IgD-negative memory B cell (primary cell): ENCODE measurements at regions not wholly inside any gene's neighbourhood (a gene's known extent, or its start where the extent isn't known, plus 50 kb on each side); places are given as distances from the start of the nearest gene placed in this dataset.
"Not testable (repeated sequence)": the region's sequence is repeated elsewhere in the genome, so short reads cannot be mapped to it uniquely, and the experiment has no call there.

Source experiments
- H3K27ac Mint-ChIP-seq, 3 donors: one replicate each; pipeline ENCODE4 v1.8.0; 2020 to 2022; ENCODE audit warnings: mild to moderate bottlenecking in 3 of 3, mixed read lengths in 3 of 3, moderate library complexity in 1 of 3
- H3K27me3 Mint-ChIP-seq: one replicate; pipeline ENCODE4 v1.8.0; 2021; ENCODE audit warnings: mixed read lengths
- H3K36me3 Mint-ChIP-seq: one replicate; pipeline ENCODE4 v1.8.0; 2020; ENCODE audit warnings: mild to moderate bottlenecking, mixed read lengths
- H3K4me1 Mint-ChIP-seq, 3 donors: one replicate each; pipeline ENCODE4 v1.8.0; 2020 to 2022; ENCODE audit warnings: mixed read lengths in 3 of 3, mild to moderate bottlenecking in 1 of 3
- H3K4me3 Mint-ChIP-seq, 4 donors: one replicate each; pipeline ENCODE4 v1.8.0; 2020 to 2022; ENCODE audit warnings: mild to moderate bottlenecking in 4 of 4, mixed read lengths in 4 of 4, moderate library complexity in 3 of 4
- H3K9me3 Mint-ChIP-seq, 3 donors: one replicate each; pipeline ENCODE4 v1.8.0; 2020 to 2021; ENCODE audit warnings: mixed read lengths in 3 of 3, mild to moderate bottlenecking in 1 of 3

DNA sequence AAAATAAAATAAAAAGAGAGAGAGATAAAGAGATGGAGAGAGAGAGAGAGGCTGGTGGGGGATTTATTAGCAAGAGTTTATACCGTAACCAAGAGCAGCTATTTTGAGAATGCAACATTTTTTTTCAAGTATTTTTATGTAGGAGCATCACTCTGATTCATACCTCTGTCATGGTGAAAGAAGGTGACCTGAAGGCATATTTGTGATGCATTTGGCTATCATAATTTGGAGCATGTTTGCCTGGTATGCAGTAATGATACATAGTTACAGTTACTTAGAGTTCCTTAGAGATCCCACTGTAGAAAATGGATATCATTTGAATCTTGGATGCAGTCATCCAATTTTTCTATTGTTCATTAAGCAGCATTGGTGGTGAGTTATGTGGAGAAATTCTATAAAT is 1472.4 kb downstream of the SI start:
- H3K27ac Mint-ChIP-seq, result no peak overlapping the region
- H3K4me1 Mint-ChIP-seq, result no peaks in the 10 kb centered on the region
- no peaks in the 10 kb centered on the region for H3K36me3 Mint-ChIP-seq
- H3K9me3 Mint-ChIP-seq, result peaks cover 0 to 4% (median 2%) of the 10 kb centered on the region in 3 donors
- H3K27me3 Mint-ChIP-seq, result no peaks in the 10 kb centered on the region
- H3K4me3 Mint-ChIP-seq, result no peak overlapping the region

DNA sequence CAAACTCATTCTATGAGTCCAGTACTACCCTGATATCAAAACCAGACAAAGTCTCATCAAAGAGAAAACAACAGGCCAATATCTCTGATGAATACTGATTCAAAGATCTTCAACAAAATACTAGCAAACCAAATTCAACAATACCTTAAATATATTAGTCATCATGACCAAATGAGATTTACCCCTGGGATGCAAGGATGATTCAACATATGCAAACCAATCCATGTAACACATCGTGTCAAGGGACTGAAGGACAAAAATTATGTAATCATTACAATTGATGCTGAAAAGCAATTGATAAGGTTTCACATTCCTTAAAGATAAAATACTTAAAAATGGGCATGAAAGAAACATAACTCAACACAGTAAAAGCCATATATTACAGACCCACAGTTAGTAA is 1476.9 kb downstream of the SI start:
- no peaks in the 10 kb centered on the region for H3K27me3 Mint-ChIP-seq
- no peaks in the 10 kb centered on the region for H3K36me3 Mint-ChIP-seq
- peaks cover 0 to 4% (median 2%) of the 10 kb centered on the region in 3 donors for H3K9me3 Mint-ChIP-seq
- no peak overlapping the region for H3K4me3 Mint-ChIP-seq
- H3K27ac Mint-ChIP-seq, result no peak overlapping the region
- H3K4me1 Mint-ChIP-seq, result no peaks in the 10 kb centered on the region

DNA sequence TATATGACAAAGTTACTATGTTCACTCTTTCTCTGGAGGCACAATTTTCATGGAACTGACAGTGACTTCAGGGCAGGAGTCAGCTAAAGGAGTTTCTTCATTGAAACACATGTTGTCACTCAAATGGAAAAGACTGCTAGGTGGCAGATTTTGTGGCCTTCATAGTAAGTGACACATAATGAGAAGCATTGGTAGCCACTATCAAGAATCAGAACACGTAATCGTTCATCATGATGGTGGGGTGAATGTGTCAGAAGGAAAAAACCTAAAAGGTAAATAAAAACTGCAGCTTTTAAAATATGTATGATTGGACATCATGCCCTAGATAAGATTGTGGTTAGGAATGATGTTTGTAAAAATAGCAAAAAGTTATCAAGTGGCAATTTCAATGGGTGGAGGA is 1491.0 kb downstream of the SI start:
- no peaks in the 10 kb centered on the region for H3K36me3 Mint-ChIP-seq
- H3K4me1 Mint-ChIP-seq, result no peaks in the 10 kb centered on the region
- H3K4me3 Mint-ChIP-seq, result no peak overlapping the region
- no peak overlapping the region for H3K27ac Mint-ChIP-seq
- peaks cover 0 to 7% (median 7%) of the 10 kb centered on the region in 3 donors for H3K9me3 Mint-ChIP-seq
- H3K27me3 Mint-ChIP-seq, result no peaks in the 10 kb centered on the region

DNA sequence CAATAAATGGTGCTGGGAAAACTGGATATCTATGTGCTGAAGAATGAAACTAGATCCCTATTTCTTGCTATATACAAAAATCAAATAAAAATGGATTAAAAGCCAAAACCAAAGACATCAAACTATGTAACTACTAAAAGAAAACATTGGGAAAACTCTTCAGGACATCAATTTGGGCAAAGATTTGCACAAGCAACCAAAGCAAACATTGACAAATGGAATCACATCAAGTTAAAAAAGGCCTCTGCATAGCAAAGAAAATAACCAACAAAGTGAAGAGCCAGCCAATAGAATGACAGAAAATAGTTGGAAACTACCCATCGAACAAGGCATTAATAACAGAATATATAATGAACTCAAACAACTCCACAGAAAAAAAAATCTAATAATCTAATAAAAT is 1495.3 kb downstream of the SI start:
- Mint-ChIP-seq H3K27ac (no peak overlapping the region), H3K27me3 (no peaks in the 10 kb centered on the region), H3K4me3 (no peak overlapping the region), H3K36me3 (no peaks in the 10 kb centered on the region), H3K4me1 (no peaks in the 10 kb centered on the region), H3K9me3 (peaks cover 0 to 2% (median under 1%) of the 10 kb centered on the region in 3 donors)

DNA sequence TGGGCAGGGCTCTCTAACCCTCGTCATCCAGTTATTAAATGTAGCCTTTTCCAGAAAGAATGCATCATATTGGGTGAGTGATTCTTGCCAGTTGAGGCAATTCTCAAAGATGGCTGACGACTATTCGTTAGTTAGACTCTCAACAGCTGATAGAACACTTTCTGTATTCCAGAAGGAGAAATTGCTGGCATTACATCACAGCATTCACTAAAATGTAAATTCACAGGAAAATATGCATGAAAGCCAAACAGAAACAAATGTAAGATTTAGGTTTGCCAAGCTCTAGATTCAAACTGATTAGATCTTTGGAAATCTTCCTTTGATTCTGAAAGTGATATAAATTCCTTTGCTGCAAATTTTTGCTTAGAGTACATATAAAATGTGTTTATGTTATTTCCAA is 1501.0 kb downstream of the SI start:
- no peaks in the 10 kb centered on the region for H3K36me3 Mint-ChIP-seq
- H3K27ac Mint-ChIP-seq, result no peak overlapping the region

DNA sequence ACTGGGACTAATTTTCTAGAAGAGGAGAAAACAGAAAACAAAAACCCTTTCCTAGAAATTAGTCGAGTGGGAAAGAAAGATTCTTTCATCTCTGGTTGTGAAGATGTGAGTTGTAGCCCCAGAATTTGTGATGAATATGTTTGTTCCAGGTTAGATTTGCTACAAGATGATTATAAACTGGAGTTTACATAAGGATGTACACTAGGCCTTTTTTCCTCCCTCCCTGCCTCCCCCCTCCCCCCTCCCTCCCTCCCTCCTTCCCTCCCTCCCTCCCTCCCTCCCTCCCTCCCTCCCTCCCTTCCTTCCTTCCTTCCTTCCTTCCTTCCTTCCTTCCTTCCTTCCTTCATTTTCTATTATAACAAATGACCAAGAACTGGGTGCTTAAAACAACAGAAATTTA is 1502.0 kb downstream of the SI start:
- Mint-ChIP-seq H3K36me3 (no peaks in the 10 kb centered on the region), H3K27me3 (no peaks in the 10 kb centered on the region), H3K4me1 (no peaks in the 10 kb centered on the region), H3K4me3 (no peak overlapping the region), H3K27ac (no peak overlapping the region), H3K9me3 (peaks cover 2 to 15% (median 3%) of the 10 kb centered on the region in 3 donors)

More for the DNA sequence above, 1501.0 kb downstream of the SI start:
- no peaks in the 10 kb centered on the region for H3K27me3 Mint-ChIP-seq
- H3K4me1 Mint-ChIP-seq, result no peaks in the 10 kb centered on the region
- H3K4me3 Mint-ChIP-seq, result no peak overlapping the region
- peaks cover 0 to 10% (median 2%) of the 10 kb centered on the region in 3 donors for H3K9me3 Mint-ChIP-seq

DNA sequence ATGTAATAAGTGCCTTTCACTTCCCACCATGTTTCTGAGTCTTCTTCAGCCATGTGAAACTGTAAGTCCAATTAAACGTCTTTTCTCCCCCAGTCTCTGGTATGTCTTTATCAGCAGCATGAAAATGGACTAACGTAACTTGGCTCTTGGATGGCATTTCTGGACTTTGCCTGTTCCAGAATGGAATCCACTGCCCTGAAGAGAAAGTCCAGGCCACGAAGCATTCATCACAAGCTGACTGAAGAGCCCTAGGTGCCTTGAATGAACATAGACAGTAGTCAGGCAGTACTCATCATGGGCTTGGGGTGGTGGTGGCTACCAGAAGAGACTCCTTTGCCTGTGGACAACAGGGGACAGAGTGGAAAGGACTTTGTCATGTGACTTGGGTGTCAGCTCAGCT is 1505.0 kb downstream of the SI start:
- Mint-ChIP-seq H3K27ac (no peak overlapping the region), H3K4me3 (no peak overlapping the region), H3K4me1 (no peaks in the 10 kb centered on the region), H3K9me3 (peaks cover 2 to 18% (median 5%) of the 10 kb centered on the region in 3 donors), H3K27me3 (no peaks in the 10 kb centered on the region), H3K36me3 (no peaks in the 10 kb centered on the region)

DNA sequence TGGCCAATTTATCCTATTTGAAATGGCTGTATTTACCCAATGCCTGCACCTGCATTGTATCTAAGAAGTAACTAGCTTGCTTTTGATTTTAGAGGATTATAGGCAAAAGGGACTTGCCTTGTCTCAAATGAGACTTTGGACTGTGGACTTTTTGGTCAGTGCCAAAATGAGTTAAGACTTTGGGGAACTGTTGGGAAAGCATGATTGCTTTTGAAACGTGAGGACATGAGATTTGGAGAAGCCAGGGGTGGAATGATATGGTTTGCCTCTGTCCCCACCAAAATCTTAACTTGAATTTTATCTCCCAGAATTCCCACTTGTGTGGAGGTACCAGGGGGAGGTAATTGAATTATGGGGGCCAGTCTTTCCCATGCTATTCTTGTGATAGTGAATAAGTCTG is 1505.4 kb downstream of the SI start:
- H3K9me3 Mint-ChIP-seq, result peaks cover 2 to 18% (median 5%) of the 10 kb centered on the region in 3 donors
- no peaks in the 10 kb centered on the region for H3K4me1 Mint-ChIP-seq
- H3K4me3 Mint-ChIP-seq, result no peak overlapping the region
- peak overlapping the region in 1 of 3 donors; percentile 59 for H3K27ac Mint-ChIP-seq
- H3K27me3 Mint-ChIP-seq, result no peaks in the 10 kb centered on the region
- H3K36me3 Mint-ChIP-seq, result no peaks in the 10 kb centered on the region

DNA sequence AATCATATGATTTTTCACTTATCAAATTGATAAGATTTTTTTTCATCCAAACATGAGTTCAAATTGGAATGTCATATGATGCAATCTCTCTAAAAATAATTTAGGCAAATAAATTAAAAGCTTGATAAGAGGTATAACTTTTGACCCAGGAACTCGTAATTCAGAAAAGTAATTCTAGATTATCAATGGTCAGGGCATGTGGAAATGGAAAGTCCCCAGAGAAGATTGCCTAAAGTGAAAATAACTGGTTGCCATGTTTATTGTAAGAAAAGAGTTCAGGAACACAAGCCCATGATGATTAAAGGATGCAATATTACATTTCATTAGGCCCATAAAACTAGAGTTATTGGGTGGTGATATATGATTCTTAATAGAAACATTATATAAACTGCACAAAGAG is 1514.8 kb downstream of the SI start:
- Mint-ChIP-seq H3K27me3 (no peaks in the 10 kb centered on the region), H3K27ac (no peak overlapping the region), H3K9me3 (peaks cover 2 to 5% (median 5%) of the 10 kb centered on the region in 3 donors), H3K4me1 (no peaks in the 10 kb centered on the region), H3K36me3 (no peaks in the 10 kb centered on the region), H3K4me3 (no peak overlapping the region)

DNA sequence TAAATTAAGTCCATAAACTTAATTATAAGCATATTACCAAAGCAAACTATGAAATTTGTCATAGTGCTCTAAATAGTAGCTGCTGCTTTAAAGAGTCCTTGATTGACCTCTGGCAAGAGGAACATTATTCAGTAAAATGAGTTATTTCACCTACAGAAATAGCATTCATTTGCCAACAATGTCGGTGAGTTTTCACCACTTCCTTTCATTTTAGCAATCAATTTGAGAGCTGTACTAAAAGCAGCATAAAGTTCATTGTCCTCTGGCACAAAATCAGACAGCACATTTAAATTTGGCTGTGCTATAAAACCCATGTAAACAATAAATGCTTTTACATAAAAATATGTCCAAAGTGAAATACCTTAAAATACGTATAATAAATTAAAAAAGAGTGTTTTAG is 1515.7 kb downstream of the SI start:
- no peaks in the 10 kb centered on the region for H3K36me3 Mint-ChIP-seq
- H3K4me1 Mint-ChIP-seq, result no peaks in the 10 kb centered on the region
- no peak overlapping the region for H3K4me3 Mint-ChIP-seq
- peaks cover 2 to 5% (median 5%) of the 10 kb centered on the region in 3 donors for H3K9me3 Mint-ChIP-seq
- H3K27me3 Mint-ChIP-seq, result no peaks in the 10 kb centered on the region
- no peak overlapping the region for H3K27ac Mint-ChIP-seq

DNA sequence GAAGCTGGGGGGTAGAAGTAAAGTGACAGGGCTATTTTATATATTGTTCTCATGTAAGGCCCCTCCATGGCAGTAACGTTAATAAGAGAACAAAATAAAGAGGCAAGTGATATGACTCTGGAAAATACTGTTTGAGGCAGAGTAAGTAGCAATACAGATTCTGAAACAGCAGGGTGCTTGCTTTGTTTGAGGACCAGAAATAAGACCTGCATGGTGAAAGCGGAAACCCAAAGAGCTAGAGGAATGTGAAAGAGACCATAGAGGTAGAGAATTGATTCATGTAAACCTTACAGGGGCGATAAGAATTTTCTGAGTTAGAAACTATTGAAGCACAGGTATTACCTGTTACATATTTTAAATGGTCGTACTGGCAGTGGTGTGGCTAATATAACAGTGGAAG is 1517.1 kb downstream of the SI start:
- H3K27ac Mint-ChIP-seq, result no peak overlapping the region
- H3K4me3 Mint-ChIP-seq, result no peak overlapping the region
- H3K27me3 Mint-ChIP-seq, result no peaks in the 10 kb centered on the region
- H3K4me1 Mint-ChIP-seq, result no peaks in the 10 kb centered on the region
- H3K9me3 Mint-ChIP-seq, result peaks cover 2 to 5% (median 3%) of the 10 kb centered on the region in 3 donors
- H3K36me3 Mint-ChIP-seq, result no peaks in the 10 kb centered on the region

DNA sequence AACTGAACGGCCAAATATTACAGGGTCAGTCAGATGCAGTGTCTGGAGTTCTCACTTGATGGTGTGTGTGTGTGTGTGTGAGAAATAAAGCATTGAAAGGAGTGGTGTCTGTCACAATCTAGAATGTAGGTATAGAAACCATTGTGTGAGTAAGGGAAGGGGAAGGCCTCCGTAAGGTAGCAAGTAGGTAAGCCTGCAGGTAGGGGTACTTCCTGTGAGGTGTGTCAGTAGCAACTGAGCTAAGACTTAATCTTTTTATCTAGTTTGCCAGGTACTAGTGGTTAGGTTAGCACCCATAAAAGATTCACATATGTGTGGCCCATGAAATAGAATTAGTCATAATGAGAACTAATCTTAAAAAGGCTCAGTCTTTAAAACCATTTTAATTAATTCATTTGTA is 1517.8 kb downstream of the SI start:
- no peaks in the 10 kb centered on the region for H3K36me3 Mint-ChIP-seq
- H3K4me1 Mint-ChIP-seq, result no peaks in the 10 kb centered on the region
- H3K27me3 Mint-ChIP-seq, result no peaks in the 10 kb centered on the region
- peaks cover 2 to 5% (median 3%) of the 10 kb centered on the region in 3 donors for H3K9me3 Mint-ChIP-seq
- H3K4me3 Mint-ChIP-seq, result no peak overlapping the region
- no peak overlapping the region for H3K27ac Mint-ChIP-seq

DNA sequence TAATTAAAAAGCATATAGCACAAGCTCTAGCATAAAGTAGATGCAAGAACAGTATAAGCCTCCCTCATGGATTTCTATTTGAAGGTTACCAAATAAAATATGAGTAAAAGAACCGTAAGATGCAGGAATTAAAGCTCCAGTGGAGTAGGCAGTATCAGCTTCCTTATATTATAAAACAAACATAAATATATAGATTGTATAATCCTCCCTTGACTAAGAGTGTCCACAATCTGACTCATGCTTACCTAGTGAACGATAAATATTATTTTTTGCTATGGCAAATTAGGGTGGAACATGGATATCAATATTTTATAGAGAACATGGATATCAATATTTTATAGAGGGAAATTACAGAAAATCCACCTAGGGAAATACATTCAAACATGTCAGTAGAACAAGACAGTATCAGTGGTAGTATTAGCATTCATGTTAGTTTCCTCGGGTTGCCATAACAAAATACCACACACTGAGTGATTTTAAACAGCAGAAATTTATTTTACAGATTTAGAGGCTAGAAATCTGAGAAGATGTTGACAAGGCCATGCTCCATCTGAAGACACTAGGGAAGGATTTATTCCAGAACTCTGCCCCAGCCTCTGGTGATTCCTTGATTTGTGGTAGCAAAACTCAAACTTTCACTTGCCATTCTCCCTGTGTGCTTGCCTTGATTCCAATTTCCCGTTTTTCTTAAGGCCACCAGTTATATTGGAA is 1521.3 kb downstream of the SI start:
- no peak overlapping the region for H3K4me3 Mint-ChIP-seq
- H3K36me3 Mint-ChIP-seq, result no peaks in the 10 kb centered on the region

DNA sequence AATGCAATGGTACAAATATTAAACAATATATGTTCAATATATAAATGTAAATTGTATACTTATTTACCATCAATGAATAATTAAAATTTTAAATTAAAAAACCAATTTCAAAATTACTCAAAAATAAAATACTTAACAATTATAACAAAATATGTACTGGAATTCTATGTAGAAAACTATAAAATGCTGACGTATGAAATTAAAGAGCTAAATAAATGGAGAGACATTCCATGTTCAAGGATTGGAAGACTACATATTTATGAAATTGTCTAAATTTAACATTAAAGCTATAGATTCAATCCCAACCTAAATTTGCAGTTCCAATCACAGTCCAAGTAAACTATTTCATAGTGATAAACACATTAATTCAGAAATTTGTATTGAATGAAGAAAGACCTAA is 1522.4 kb downstream of the SI start:
- no peaks in the 10 kb centered on the region for H3K36me3 Mint-ChIP-seq
- H3K4me3 Mint-ChIP-seq, result no peak overlapping the region
- no peak overlapping the region for H3K27ac Mint-ChIP-seq
- peaks cover 0 to 4% (median 1%) of the 10 kb centered on the region in 3 donors for H3K9me3 Mint-ChIP-seq
- H3K27me3 Mint-ChIP-seq, result no peaks in the 10 kb centered on the region
- H3K4me1 Mint-ChIP-seq, result no peaks in the 10 kb centered on the region

More for the DNA sequence above, 1521.3 kb downstream of the SI start:
- Mint-ChIP-seq H3K27ac (no peak overlapping the region), H3K4me1 (no peaks in the 10 kb centered on the region), H3K27me3 (no peaks in the 10 kb centered on the region), H3K9me3 (peaks cover 1 to 5% (median 2%) of the 10 kb centered on the region in 3 donors)

DNA sequence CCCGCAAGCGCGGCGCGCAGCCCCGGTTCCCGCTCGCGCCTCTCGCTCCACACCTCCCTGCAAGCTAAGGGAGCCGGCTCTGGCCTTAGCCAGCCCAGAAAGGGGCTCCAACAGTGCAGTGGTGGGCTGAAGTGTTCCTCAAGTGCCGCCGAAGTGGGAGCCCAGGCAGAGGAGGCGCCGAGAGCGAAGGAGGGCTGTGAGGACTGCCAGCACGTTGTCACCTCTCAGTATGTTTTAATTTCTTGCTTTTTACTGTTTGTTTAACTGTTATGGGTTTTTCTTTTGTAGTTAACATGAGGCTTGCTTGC is 1525.7 kb downstream of the SI start:
- Mint-ChIP-seq H3K9me3 (peaks cover 0 to 4% (median 0%) of the 10 kb centered on the region in 3 donors), H3K4me3 (no peak overlapping the region), H3K36me3 (no peaks in the 10 kb centered on the region), H3K27ac (no peak overlapping the region), H3K27me3 (no peaks in the 10 kb centered on the region), H3K4me1 (no peaks in the 10 kb centered on the region)

DNA sequence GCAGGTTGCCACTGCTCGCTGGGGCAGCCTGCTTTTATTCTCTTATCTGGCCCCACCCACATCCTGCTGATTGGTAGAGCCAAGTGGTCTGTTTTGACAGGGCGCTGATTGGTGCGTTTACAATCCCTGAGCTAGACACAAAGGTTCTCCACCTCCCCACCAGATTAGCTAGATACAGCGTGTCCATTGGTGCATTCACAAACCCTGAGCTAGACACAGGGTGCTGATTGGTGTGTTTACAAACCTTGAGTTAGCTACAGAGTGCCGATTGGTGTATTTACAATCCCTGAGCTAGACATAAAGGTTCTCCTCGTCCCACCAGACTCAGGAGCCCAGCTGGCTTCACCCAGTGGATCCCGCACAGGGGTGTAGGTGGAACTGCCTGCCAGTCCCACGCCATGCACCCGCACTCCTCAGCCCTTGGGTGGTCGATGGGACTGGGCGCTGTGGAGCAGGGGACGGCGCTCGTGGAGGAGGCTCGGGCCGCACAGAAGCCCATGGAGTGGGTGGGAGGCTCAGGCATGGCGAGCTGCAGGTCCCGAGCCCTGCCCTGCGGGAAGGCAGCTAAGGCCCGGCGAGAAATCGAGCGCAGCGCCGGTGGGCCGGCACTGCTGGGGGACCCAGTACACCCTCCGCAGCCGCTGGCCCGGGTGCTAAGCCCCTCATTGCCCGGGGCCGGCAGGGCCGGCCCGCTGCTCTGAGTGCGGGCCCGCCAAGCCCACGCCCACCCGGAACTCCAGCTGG is 1526.2 kb downstream of the SI start:
- H3K27me3 Mint-ChIP-seq, H3K4me3 Mint-ChIP-seq, H3K9me3 Mint-ChIP-seq, H3K36me3 Mint-ChIP-seq, H3K27ac Mint-ChIP-seq, H3K4me1 Mint-ChIP-seq: not testable (repeated sequence)
